K562 (cell line): ENCODE measurements at regions not wholly inside any gene's neighbourhood (a gene's known extent, or its start where the extent isn't known, plus 50 kb on each side); places are given as distances from the start of the nearest gene placed in this dataset.

ENCODE experiments used
- ATAC-seq: fragments of 200-7000 bp; cut with Tn5 transposase; 3 replicates; pipeline ENCODE4 v1.9.1; 2020; ENCODE audit warnings: moderate library complexity
- BruUV-seq: library from RNA; stranded (reverse); fragments of 400-500 nt; replicated peaks from 2 replicates; lab custom pipeline; 2021; lab: Mats Ljungman, UMichigan
- CTCF ChIA-PET: fragments of 300-600 bp; formaldehyde crosslinking; extraction: SDS; loops from one replicate; lab custom pipeline; 2021; ENCODE audit warnings: low intra/inter-chr PET ratio; lab: Yijun Ruan, JAX
- POLR2A ChIA-PET: fragments of 300-600, 350-650 bp; sonication (Branson Sonifier 250); formaldehyde crosslinking; extraction: SDS; loops from one replicate; lab custom pipeline; 2021; ENCODE audit warnings: antibody characterized with exemption, inconsistent platforms; lab: Yijun Ruan, JAX
- DNase-seq, 4 experiments: peaks; one replicate each; pipeline versions ENCODE4 v3.0.0 to v3.0.0-alpha.2; 2011 to 2018; ENCODE audit warnings: low spot score in 3 of 4, mixed read lengths in 3 of 4; ENCODE audit errors: extremely low read depth in 1 of 4
- FAIRE-seq: peaks from 2 replicates; lab custom pipeline; 2011; peaks lifted over from hg19 to GRCh38; lab: Jason Lieb, UNC
- H2AFZ ChIP-seq: 2 replicates; pipeline ENCODE4 v1.6.0; 2011; ENCODE audit warnings: low read depth, low read length, control low read depth, inconsistent platforms
- H3K27ac ChIP-seq: fragments of 200-600 bp; 3 replicates; pipeline ENCODE4 v1.8.0; 2011; ENCODE audit warnings: low read depth, mild to moderate bottlenecking, control low read depth, inconsistent platforms, low read length, moderate library complexity, mixed read lengths; ENCODE audit errors: extremely low read depth
- H3K27me3 ChIP-seq, 2 experiments: fragments of 300-600 bp in 1 of 2; 2 replicates in 1 of 2; 3 replicates in 1 of 2; pipeline versions ENCODE4 v1.6.0 to v1.8.0; 2011; ENCODE audit warnings: inconsistent platforms in 2 of 2, low read length in 2 of 2, mild to moderate bottlenecking in 1 of 2, mixed read lengths in 1 of 2, moderate library complexity in 1 of 2; ENCODE audit not compliant: control insufficient read depth in 2 of 2, insufficient read depth in 2 of 2
- H3K36me3 ChIP-seq: fragments of 300-600 bp; 3 replicates; pipeline ENCODE4 v1.8.0; 2011; ENCODE audit warnings: mild to moderate bottlenecking, low read length, inconsistent platforms; ENCODE audit not compliant: control insufficient read depth, insufficient read depth
- H3K4me1 ChIP-seq, 2 experiments: fragments of 200-600 bp in 1 of 2; replicated peaks in 1 of 2; 2 replicates in 1 of 2; 3 replicates in 1 of 2; pipeline versions ENCODE4 v1.5.1 to v1.8.0; 2011; ENCODE audit warnings: inconsistent platforms in 2 of 2, low read length in 2 of 2, mild to moderate bottlenecking in 1 of 2, mixed read lengths in 1 of 2, moderate library complexity in 1 of 2; ENCODE audit not compliant: control insufficient read depth in 2 of 2, insufficient read depth in 2 of 2
- H3K4me2 ChIP-seq: 2 replicates; pipeline ENCODE4 v1.6.1; 2011; ENCODE audit warnings: low read length, control low read depth, inconsistent platforms, mixed read lengths; ENCODE audit not compliant: insufficient read depth
- H3K4me3 ChIP-seq: fragments of 200-600 bp; sonication (generic), shearing (Covaris generic); 2 replicates; pipeline ENCODE4 v1.5.1; 2016; ENCODE audit warnings: control low read depth, inconsistent platforms
- H3K79me2 ChIP-seq: fragments of 200-600 bp; 3 replicates; pipeline ENCODE4 v1.8.0; 2011; ENCODE audit warnings: low read length, inconsistent platforms; ENCODE audit not compliant: control insufficient read depth, insufficient read depth
- H3K9ac ChIP-seq, 2 experiments: 2 replicates each; pipeline versions ENCODE4 v1.6.0 to v1.6.1; 2011; ENCODE audit warnings: low read depth in 2 of 2, low read length in 2 of 2, control low read depth in 1 of 2, inconsistent platforms in 1 of 2, mild to moderate bottlenecking in 1 of 2, mixed read lengths in 1 of 2; ENCODE audit not compliant: insufficient read depth in 1 of 2
- H3K9me1 ChIP-seq: one replicate; pipeline ENCODE4 v1.6.0; 2011; ENCODE audit warnings: inconsistent platforms, mild to moderate bottlenecking, low read length, moderate library complexity; ENCODE audit not compliant: control insufficient read depth, insufficient read depth
- H3K9me3 ChIP-seq: replicated peaks from 2 replicates; pipeline ENCODE4 v1.5.1; 2011; ENCODE audit warnings: low read depth, low read length, inconsistent platforms; ENCODE audit not compliant: control insufficient read depth, insufficient read depth
- H4K20me1 ChIP-seq: replicated peaks from 2 replicates; pipeline ENCODE4 v1.6.1; 2011; ENCODE audit warnings: low read length, inconsistent platforms, mixed read lengths; ENCODE audit not compliant: control insufficient read depth, insufficient read depth
- CCNT2 ChIP-seq: IDR thresholded peaks from 2 replicates; pipeline ENCODE4 v1.6.1; 2011; ENCODE audit warnings: borderline replicate concordance, low read depth, mild to moderate bottlenecking, moderate library complexity, mixed read lengths, low read length; ENCODE audit not compliant: insufficient read length; ENCODE audit errors: extremely low read depth
- NUFIP1 ChIP-seq: fragments of 450-650 bp; IDR thresholded peaks from 2 replicates; pipeline ENCODE4 v1.6.1; 2018; ENCODE audit not compliant: partially characterized antibody
- TAF15 ChIP-seq: fragments of 200-400 bp; formaldehyde crosslinking; IDR thresholded peaks from 2 replicates; pipeline ENCODE4 v1.6.1; 2017; ENCODE audit warnings: mild to moderate bottlenecking, low read depth, low read length, moderate library complexity
- ZNF280B ChIP-seq: fragments of 250-450 bp; sonication (Bioruptor Pico); IDR thresholded peaks from 2 replicates; pipeline ENCODE4 v1.5.1; 2021; ENCODE audit warnings: mild to moderate bottlenecking
- WGBS: fragments of 100-300 bp; shearing (Covaris generic); methylation state at CpG from one replicate; pipeline ENCODE4 v1.1.6; 2016; ENCODE audit warnings: low coverage, mixed read lengths; ENCODE audit not compliant: insufficient coverage; ENCODE audit errors: missing lambda C conversion rate; 5-methylcytosine and 5-hydroxymethylcytosine counted together
- in situ Hi-C: fragments of 300-500 bp; cut with MboI; formaldehyde crosslinking; loops from 4 replicates; pipeline ENCODE4 v1.15.0; 2018; ENCODE audit warnings: inconsistent platforms, mixed read lengths
- intact Hi-C: fragments of 100-400 bp; cut with micrococcal nuclease; formaldehyde crosslinking; loops from 2 replicates; pipeline ENCODE4 v1.14.2; 2022
- TF ChIP-seq, protein P1 (sequence below): sonication (generic); formaldehyde crosslinking; IDR thresholded peaks from 2 replicates; pipeline ENCODE4 v1.8.0; 2023; ENCODE audit warnings: mild to moderate bottlenecking, missing genetic modification reagents

GRCh38 chr13:71219698-71220415 lies 647.1 kb downstream of the DACH1 start:
- in situ Hi-C loops = no loop called here
- DNase-seq (no peak), ATAC-seq (no peak), FAIRE-seq (no peak)
- no peaks in the 10 kb centered on the region for H3K9me1 ChIP-seq
- H3K9me3 ChIP-seq = no peaks in the 10 kb centered on the region
- no peaks in the 10 kb centered on the region for H3K27me3 ChIP-seq
- no peaks in the 10 kb centered on the region for H3K36me3 ChIP-seq
- H2AFZ ChIP-seq = no peak overlapping the region
- 0% methylated on average over 5 of the region's 8 CpGs for WGBS
- H3K79me2 ChIP-seq = no peaks in the 10 kb centered on the region
- intact Hi-C loops = no loop called here
- CTCF ChIA-PET = no interaction called here
- no TSS peak for BruUV-seq
- H3K9ac ChIP-seq = no peak overlapping the region
- no peaks in the 10 kb centered on the region for H3K4me1 ChIP-seq
- no peaks in the 10 kb centered on the region for H4K20me1 ChIP-seq
- no peak overlapping the region for H3K4me2 ChIP-seq
- POLR2A ChIA-PET = no interaction called here
- H3K4me3 ChIP-seq = no peak overlapping the region
- no peak for TF ChIP-seq ZNF280B (CRISPR knock-in tag)
- TF ChIP-seq NUFIP1 = no peak
- TF ChIP-seq TAF15 = no peak
- TF ChIP-seq CCNT2 = no peak
- TF ChIP-seq, protein P1, sequence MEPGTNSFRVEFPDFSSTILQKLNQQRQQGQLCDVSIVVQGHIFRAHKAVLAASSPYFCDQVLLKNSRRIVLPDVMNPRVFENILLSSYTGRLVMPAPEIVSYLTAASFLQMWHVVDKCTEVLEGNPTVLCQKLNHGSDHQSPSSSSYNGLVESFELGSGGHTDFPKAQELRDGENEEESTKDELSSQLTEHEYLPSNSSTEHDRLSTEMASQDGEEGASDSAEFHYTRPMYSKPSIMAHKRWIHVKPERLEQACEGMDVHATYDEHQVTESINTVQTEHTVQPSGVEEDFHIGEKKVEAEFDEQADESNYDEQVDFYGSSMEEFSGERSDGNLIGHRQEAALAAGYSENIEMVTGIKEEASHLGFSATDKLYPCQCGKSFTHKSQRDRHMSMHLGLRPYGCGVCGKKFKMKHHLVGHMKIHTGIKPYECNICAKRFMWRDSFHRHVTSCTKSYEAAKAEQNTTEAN (CRISPR knock-in tag) = no peak
- H3K27ac ChIP-seq = no peak overlapping the region
